Liver (tissue), 8 donors: ENCODE measurements at regions not wholly inside any gene's neighbourhood (a gene's known extent, or its start where the extent isn't known, plus 50 kb on each side); places are given as distances from the start of the nearest gene placed in this dataset.

ENCODE experiments used
- DNase-seq: peaks from one replicate; pipeline ENCODE4 v3.0.0-alpha.2; 2017; ENCODE audit warnings: low spot score
- H3K27ac ChIP-seq, 2 donors: one replicate each; pipeline ENCODE4 v1.7.0; 2013; ENCODE audit warnings: inconsistent platforms in 2 of 2, low read length in 2 of 2, control low read depth in 1 of 2, low read depth in 1 of 2, mild to moderate bottlenecking in 1 of 2
- H3K27me3 ChIP-seq, 4 donors: one replicate each; pipeline versions ENCODE4 v1.6.1 to v1.7.0; 2013; ENCODE audit warnings: low read length in 3 of 4, inconsistent platforms in 1 of 4, mild to moderate bottlenecking in 1 of 4, moderate library complexity in 1 of 4; ENCODE audit not compliant: control insufficient read depth in 4 of 4, insufficient read depth in 4 of 4
- H3K36me3 ChIP-seq, 4 donors: one replicate each; pipeline versions ENCODE4 v1.6.1 to v1.7.0; 2013; ENCODE audit warnings: low read length in 3 of 4, mild to moderate bottlenecking in 3 of 4, low read depth in 1 of 4, moderate library complexity in 1 of 4; ENCODE audit not compliant: control insufficient read depth in 4 of 4, insufficient read depth in 3 of 4
- H3K4me1 ChIP-seq, 4 donors: one replicate each; pipeline versions ENCODE4 v1.6.1 to v1.7.0; 2013; ENCODE audit warnings: low read length in 3 of 4, mild to moderate bottlenecking in 3 of 4, moderate library complexity in 1 of 4; ENCODE audit not compliant: control insufficient read depth in 4 of 4, insufficient read depth in 4 of 4
- H3K4me3 ChIP-seq, 3 donors: one replicate each; pipeline versions ENCODE4 v1.6.1 to v1.7.0; 2013; ENCODE audit warnings: low read length in 3 of 3, control low read depth in 1 of 3, low read depth in 1 of 3, mild to moderate bottlenecking in 1 of 3
- H3K9ac ChIP-seq, 2 donors: one replicate each; pipeline ENCODE4 v1.7.0; 2013; ENCODE audit warnings: low read length in 2 of 2, mild to moderate bottlenecking in 2 of 2, moderate library complexity in 2 of 2, control low read depth in 1 of 2, low read depth in 1 of 2
- H3K9me3 ChIP-seq, 4 donors: one replicate each; pipeline versions ENCODE4 v1.6.1 to v1.7.0; 2013; ENCODE audit warnings: low read length in 3 of 4; ENCODE audit not compliant: control insufficient read depth in 4 of 4
- ATF3 ChIP-seq: IDR thresholded peaks from 2 replicates; pipeline ENCODE4 v1.6.1; 2016; ENCODE audit warnings: antibody characterized with exemption
- CTCF ChIP-seq: fragments of 150-350 bp; IDR thresholded peaks from 2 replicates; pipeline ENCODE4 v1.5.1; 2017; ENCODE audit warnings: improper control_type of control experiment, low read depth, low read length; ENCODE audit not compliant: missing input control
- EGR1 ChIP-seq, 2 donors: IDR thresholded peaks; 2 replicates each; pipeline ENCODE4 v1.6.1; 2016 to 2018; ENCODE audit warnings: antibody characterized with exemption in 2 of 2, low read depth in 2 of 2
- FOXA1 ChIP-seq: IDR thresholded peaks from 2 replicates; pipeline ENCODE4 v1.6.1; 2016; ENCODE audit warnings: antibody characterized with exemption
- FOXA2 ChIP-seq: IDR thresholded peaks from 2 replicates; pipeline ENCODE4 v1.6.1; 2016; ENCODE audit warnings: antibody characterized with exemption
- GABPA ChIP-seq, 2 donors: IDR thresholded peaks in 1 of 2; conservative IDR thresholded peaks in 1 of 2; 2 replicates each; pipeline ENCODE4 v1.6.1; 2016; ENCODE audit warnings: antibody characterized with exemption in 2 of 2, mild to moderate bottlenecking in 1 of 2, moderate library complexity in 1 of 2
- HNF4A ChIP-seq, 2 donors: conservative IDR thresholded peaks; 2 replicates each; pipeline ENCODE4 v1.6.1; 2016; ENCODE audit warnings: antibody characterized with exemption in 2 of 2, mild to moderate bottlenecking in 2 of 2
- HNF4G ChIP-seq: IDR thresholded peaks from 2 replicates; pipeline ENCODE4 v1.6.1; 2016; ENCODE audit warnings: antibody characterized with exemption
- JUND ChIP-seq, 2 donors: IDR thresholded peaks; 2 replicates each; pipeline ENCODE4 v1.6.1; 2016; ENCODE audit warnings: antibody characterized with exemption in 2 of 2
- MAX ChIP-seq: IDR thresholded peaks from 2 replicates; pipeline ENCODE4 v1.6.1; 2016; ENCODE audit warnings: antibody characterized with exemption
- NR2F2 ChIP-seq: IDR thresholded peaks from 2 replicates; pipeline ENCODE4 v1.6.1; 2016; ENCODE audit warnings: antibody characterized with exemption
- RAD21 ChIP-seq, 2 donors: IDR thresholded peaks; 2 replicates each; pipeline ENCODE4 v1.6.1; 2016; ENCODE audit warnings: antibody characterized with exemption in 2 of 2, mild to moderate bottlenecking in 2 of 2
- REST ChIP-seq: IDR thresholded peaks from 2 replicates; pipeline ENCODE4 v1.6.1; 2016; ENCODE audit warnings: antibody characterized with exemption, mild to moderate bottlenecking
- RXRA ChIP-seq, 2 donors: IDR thresholded peaks; 2 replicates each; pipeline ENCODE4 v1.6.1; 2017 to 2018; ENCODE audit warnings: antibody characterized with exemption in 2 of 2, mild to moderate bottlenecking in 1 of 2
- SP1 ChIP-seq: IDR thresholded peaks from 2 replicates; pipeline ENCODE4 v1.6.1; 2018; ENCODE audit warnings: antibody characterized with exemption, mild to moderate bottlenecking
- TAF1 ChIP-seq: conservative IDR thresholded peaks from 2 replicates; pipeline ENCODE4 v1.6.1; 2016; ENCODE audit warnings: antibody characterized with exemption, mild to moderate bottlenecking
- YY1 ChIP-seq: IDR thresholded peaks from 2 replicates; pipeline ENCODE4 v1.6.1; 2016; ENCODE audit warnings: antibody characterized with exemption, mild to moderate bottlenecking
- ZBTB33 ChIP-seq: IDR thresholded peaks from 2 replicates; pipeline ENCODE4 v1.6.1; 2016; ENCODE audit warnings: antibody characterized with exemption
- WGBS: extraction: QIAGEN DNeasy Blood & Tissue Kit; methylation state at CpG from one replicate; pipeline ENCODE4 v1.1.7; 2013; 5-methylcytosine and 5-hydroxymethylcytosine counted together
- donor health status: healthy.
- donor health status: healthy.
- donor health status: healthy.
- donor health status: healthy.
- donor health status: healthy.

- H3K27ac ChIP-seq = no peak overlapping the region
- no peak for DNase-seq
- H3K9me3 ChIP-seq = no peaks in the 10 kb centered on the region
- no peak overlapping the region for H3K9ac ChIP-seq
- WGBS = 83% methylated on average over 6 of the region's 6 CpGs
- H3K36me3 ChIP-seq = no peaks in the 10 kb centered on the region
- peaks cover 0 to 3% (median 0%) of the 10 kb centered on the region in 4 donors for H3K4me1 ChIP-seq
- H3K4me3 ChIP-seq = no peak overlapping the region
- TF ChIP-seq RAD21 (IDR thresholded peaks at IDR 0.05) (no peak), FOXA1 (no peak), NR2F2 (no peak), TAF1 (no peak), HNF4G (no peak), JUND (IDR thresholded peaks at IDR 0.05) (no peak), CTCF (no peak), ATF3 (no peak), YY1 (no peak), GABPA (IDR thresholded peaks at IDR 0.05 in 1 of 2, conservative IDR thresholded peaks at IDR 0.05 in 1 of 2) (no peak), FOXA2 (no peak)
- peaks cover 0 to 2% (median 0%) of the 10 kb centered on the region in 4 donors for H3K27me3 ChIP-seq
Observed at GRCh38 chr9:99303177-99303576, 81.1 kb downstream of the SEC61B start.

- Histone ChIP-seq H3K36me3 (no peaks in the 10 kb centered on the region), H3K4me3 (no peak overlapping the region), H3K9me3 (no peaks in the 10 kb centered on the region), H3K27me3 (peaks cover 0 to 2% (median 0%) of the 10 kb centered on the region in 4 donors), H3K4me1 (no peaks in the 10 kb centered on the region), H3K27ac (no peak overlapping the region), H3K9ac (no peak overlapping the region)
- no peak for DNase-seq
- WGBS = 88% methylated on average over 8 of the region's 8 CpGs
- TF ChIP-seq HNF4A (conservative IDR thresholded peaks at IDR 0.05) (no peak), FOXA1 (no peak), REST (no peak), SP1 (no peak), TAF1 (no peak), NR2F2 (no peak), YY1 (no peak), GABPA (IDR thresholded peaks at IDR 0.05 in 1 of 2, conservative IDR thresholded peaks at IDR 0.05 in 1 of 2) (no peak), EGR1 (IDR thresholded peaks at IDR 0.05; ENCODE audit: low read depth in 2 of 2) (no peak), ZBTB33 (no peak), JUND (IDR thresholded peaks at IDR 0.05) (no peak), RXRA (IDR thresholded peaks at IDR 0.05) (no peak), CTCF (no peak), HNF4G (no peak), FOXA2 (no peak), MAX (no peak), RAD21 (IDR thresholded peaks at IDR 0.05) (no peak)
Observed at GRCh38 chr9:99305124-99305523, 83.0 kb downstream of the SEC61B start.
